ENCODE measurements at regions not wholly inside any gene's neighbourhood (a gene's known extent, or its start where the extent isn't known, plus 50 kb on each side); places are given as distances from the start of the nearest gene placed in this dataset.
"Not testable (repeated sequence)": the region's sequence is repeated elsewhere in the genome, so short reads cannot be mapped to it uniquely, and the experiment has no call there.

GRCh38 chr15:81686021-81686420 lies 312.0 kb upstream of the TMC3 start:
- no peak for DNase-seq

- DNase-seq: no peak
These were observed 311.2 kb upstream of the TMC3 start for GRCh38 chr15:81685237-81685636.

GRCh38 chr15:81680829-81681228 lies 306.8 kb upstream of the TMC3 start:
- DNase-seq: no peak

GRCh38 chr15:81666839-81667238 lies 292.8 kb upstream of the TMC3 start:
- DNase-seq: peak; percentile 50

GRCh38 chr15:81660976-81661375 lies 287.0 kb upstream of the TMC3 start:
- no peak for DNase-seq

GRCh38 chr15:81653259-81653658 lies 279.2 kb upstream of the TMC3 start:
- no peak for DNase-seq

GRCh38 chr15:81645470-81645869 lies 271.5 kb upstream of the TMC3 start:
- no peak for DNase-seq

- no peak for DNase-seq
These were observed 269.8 kb upstream of the TMC3 start for GRCh38 chr15:81643771-81644170.

- no peak for DNase-seq
These were observed 268.5 kb upstream of the TMC3 start for GRCh38 chr15:81642451-81642990.

- DNase-seq: not testable (repeated sequence)
These were observed 262.1 kb upstream of the TMC3 start for GRCh38 chr15:81636064-81636463.

- DNase-seq: no peak
These were observed 259.9 kb upstream of the TMC3 start for GRCh38 chr15:81633889-81634288.

- no peak for DNase-seq
These were observed 251.9 kb upstream of the TMC3 start for GRCh38 chr15:81625896-81626295.

- DNase-seq: no peak
These were observed 245.0 kb upstream of the TMC3 start for GRCh38 chr15:81619002-81619401.

- no peak for DNase-seq
These were observed 238.6 kb upstream of the TMC3 start for GRCh38 chr15:81612631-81613030.

GRCh38 chr15:81611679-81612078 lies 237.7 kb upstream of the TMC3 start:
- DNase-seq: no peak

- DNase-seq: no peak
These were observed 234.4 kb upstream of the TMC3 start for GRCh38 chr15:81608309-81608829.

GRCh38 chr15:81604713-81605112 lies 230.7 kb upstream of the TMC3 start:
- DNase-seq: no peak

- DNase-seq: no peak
These were observed 222.3 kb upstream of the TMC3 start for GRCh38 chr15:81596159-81596865.

GRCh38 chr15:81595752-81596151 lies 221.7 kb upstream of the TMC3 start:
- no peak for DNase-seq

- DNase-seq: no peak
These were observed 215.7 kb upstream of the TMC3 start for GRCh38 chr15:81589671-81590070.

GRCh38 chr15:81575436-81576123 lies 201.6 kb upstream of the TMC3 start:
- no peak for DNase-seq

GRCh38 chr15:81573098-81573746 lies 199.2 kb upstream of the TMC3 start:
- no peak for DNase-seq

GRCh38 chr15:81572190-81572589 lies 198.2 kb upstream of the TMC3 start:
- no peak for DNase-seq

All from inflammatory macrophage treated with lipopolysaccharide for 4 hours (primary cell).